ENCODE measurements at regions not wholly inside any gene's neighbourhood (a gene's known extent, or its start where the extent isn't known, plus 50 kb on each side); places are given as distances from the start of the nearest gene placed in this dataset.

GRCh38 chr2:16169381-16169960, 229.1 kb downstream of the MYCN start:
- in situ Hi-C loops (cut with MboI; ENCODE audit: low sequenced_read_pairs) = no loop called here
- no TSS peak for BruUV-seq (replicated peaks)
- H3K4ac ChIP-seq (ENCODE audit: low read depth, low read length) = no peak overlapping the region

More at GRCh38 chr2:16169381-16169960, 229.1 kb downstream of the MYCN start:
- peaks cover 23% of the 10 kb centered on the region for H3K9me3 ChIP-seq (ENCODE audit: control insufficient read depth, insufficient read depth, low read length)
- H3K18ac ChIP-seq (ENCODE audit: low read depth, low read length) = no peak overlapping the region
- H2AFZ ChIP-seq (replicated peaks; ENCODE audit: low read length, poor library complexity) = no peak overlapping the region
- ChIA-PET POLR2A (ENCODE audit: unreplicated experiment) (no interaction called here), CTCF (no interaction called here)
- WGBS, 2 experiments (ENCODE audit: extremely low coverage in 2 of 2, insufficient read length in 1 of 2) = no CpG with 5 or more reads among the region's 8 CpGs
- no peak for ATAC-seq (ENCODE audit: low read depth)
- no peak overlapping the region for H2BK5ac ChIP-seq (ENCODE audit: low read depth, low read length, poor library complexity, severe bottlenecking)
- H2BK20ac ChIP-seq (ENCODE audit: low read depth, low read length) = no peak overlapping the region
- H3K14ac ChIP-seq (replicated peaks; ENCODE audit: low read depth, low read length) = no peak overlapping the region
- no peak overlapping the region for H3K27ac ChIP-seq (ENCODE audit: insufficient read depth, low read length)
- H2AK9ac ChIP-seq (replicated peaks; ENCODE audit: low read depth, low read length, poor library complexity) = no peak overlapping the region
- no peak overlapping the region for H4K91ac ChIP-seq (ENCODE audit: insufficient read depth, low read depth, low read length)
- H3K4me3 ChIP-seq (ENCODE audit: insufficient read depth, low read depth, low read length) = no peak overlapping the region
- H2BK120ac ChIP-seq (ENCODE audit: low read depth, low read length) = no peak overlapping the region
- intact Hi-C loops (cut with micrococcal nuclease) (no loop called here), dilution Hi-C loops (cut with HindIII; ENCODE audit: low sequenced_read_pairs, unreplicated experiment) (no loop called here)
- H3K27me3 ChIP-seq (ENCODE audit: control insufficient read depth, insufficient read depth, low read length) = no peaks in the 10 kb centered on the region
- H2AK5ac ChIP-seq (ENCODE audit: low read depth, low read length) = no peak overlapping the region
- H3K36me3 ChIP-seq (ENCODE audit: control insufficient read depth, insufficient read depth, low read length) = no peaks in the 10 kb centered on the region
- H3K56ac ChIP-seq (ENCODE audit: extremely low read depth, insufficient read depth, low read length) = no peak overlapping the region
- H3K4me1 ChIP-seq (ENCODE audit: control insufficient read depth, insufficient read depth, low read length) = no peaks in the 10 kb centered on the region
- H4K20me1 ChIP-seq (ENCODE audit: insufficient read depth, low read length) = no peaks in the 10 kb centered on the region
- no peak overlapping the region for H3K4me2 ChIP-seq (ENCODE audit: low read depth, low read length)
- H3K9me1 ChIP-seq (ENCODE audit: insufficient read depth, low read length) = no peaks in the 10 kb centered on the region
- no peak overlapping the region for H3K9ac ChIP-seq (ENCODE audit: low read depth, low read length)
- no peak overlapping the region for H3K23ac ChIP-seq (ENCODE audit: low read depth, low read length)
- no peak overlapping the region for H2BK15ac ChIP-seq (ENCODE audit: low read depth, low read length)
- H3K79me1 ChIP-seq (ENCODE audit: low read depth in 1 of 2, low read length in 2 of 2) = no peaks in the 10 kb centered on the region
- TF ChIP-seq CHD1 (IDR thresholded peaks at IDR 0.05; ENCODE audit: low read depth, low read length) = no peak
- no peak for TF ChIP-seq SMC3 (IDR thresholded peaks at IDR 0.05; ENCODE audit: low read depth, low read length)
- no peak for TF ChIP-seq RAD21 (IDR thresholded peaks at IDR 0.05; ENCODE audit: low read length)
- TF ChIP-seq MAFK (IDR thresholded peaks at IDR 0.05; ENCODE audit: low read depth, low read length) = no peak
- no peak for TF ChIP-seq RFX5 (IDR thresholded peaks at IDR 0.05; ENCODE audit: low read depth, low read length)
- TF ChIP-seq CTCF (conservative IDR thresholded peaks at IDR 0.05; ENCODE audit: low read depth, low read length) = no peak
- no peak for TF ChIP-seq CEBPB (IDR thresholded peaks at IDR 0.05; ENCODE audit: low read depth, low read length)
- TF ChIP-seq FOS (IDR thresholded peaks at IDR 0.05; ENCODE audit: low read depth, low read length) = no peak
- TF ChIP-seq RCOR1 (IDR thresholded peaks at IDR 0.05; ENCODE audit: insufficient replicate concordance, low read length) = no peak
- TF ChIP-seq POLR2A (IDR thresholded peaks at IDR 0.05; ENCODE audit: low read depth, low read length) = no peak
- no peak overlapping the region for H4K5ac ChIP-seq (ENCODE audit: low read depth, low read length)
- no peak for DNase-seq
- no peak overlapping the region for H4K8ac ChIP-seq (ENCODE audit: low read depth in 2 of 2, low read length in 2 of 2)

All from IMR-90 (cell line).